Inflammatory macrophage treated with lipopolysaccharide for 4 hours (primary cell): ENCODE measurements at regions not wholly inside any gene's neighbourhood (a gene's known extent, or its start where the extent isn't known, plus 50 kb on each side); places are given as distances from the start of the nearest gene placed in this dataset.

Experiments
- DNase-seq: peaks from one replicate; pipeline ENCODE4 v3.0.0-alpha.2; 2020

GRCh38 chr14:71203306-71203705, 296.0 kb downstream of the PCNX1 start:
- DNase-seq, result no peak

- no peak for DNase-seq
Measured at GRCh38 chr14:71204231-71204630, 297.0 kb downstream of the PCNX1 start.

GRCh38 chr14:71204768-71205167, 297.5 kb downstream of the PCNX1 start:
- DNase-seq, result no peak

- no peak for DNase-seq
Measured at GRCh38 chr14:71206123-71206522, 298.9 kb downstream of the PCNX1 start.

- peak; percentile 29 for DNase-seq
Measured at GRCh38 chr14:71206766-71207371, 299.6 kb downstream of the PCNX1 start.

- DNase-seq, result no peak
Measured at GRCh38 chr14:71208702-71209357, 301.6 kb downstream of the PCNX1 start.

GRCh38 chr14:71209888-71210287, 302.6 kb downstream of the PCNX1 start:
- DNase-seq, result no peak

- DNase-seq, result no peak
Measured at GRCh38 chr14:71212093-71212492, 304.8 kb downstream of the PCNX1 start.

- DNase-seq, result no peak
Measured at GRCh38 chr14:71212683-71213107, 305.4 kb downstream of the PCNX1 start.

GRCh38 chr14:71214241-71214640, 307.0 kb downstream of the PCNX1 start:
- no peak for DNase-seq

- no peak for DNase-seq
Measured at GRCh38 chr14:71220462-71220861, 313.2 kb downstream of the PCNX1 start.

GRCh38 chr14:71221119-71221518, 313.9 kb downstream of the PCNX1 start:
- DNase-seq, result no peak

GRCh38 chr14:71225113-71225512, 317.9 kb downstream of the PCNX1 start:
- peak; percentile 52 for DNase-seq

- DNase-seq, result no peak
Measured at GRCh38 chr14:71228711-71229110, 321.5 kb downstream of the PCNX1 start.

- no peak for DNase-seq
Measured at GRCh38 chr14:71229875-71230274, 322.6 kb downstream of the PCNX1 start.

- DNase-seq, result no peak
Measured at GRCh38 chr14:71230897-71231296, 323.6 kb downstream of the PCNX1 start.

GRCh38 chr14:71231521-71232393, 324.5 kb downstream of the PCNX1 start:
- peak; percentile 46 for DNase-seq

GRCh38 chr14:71232506-71232905, 325.2 kb downstream of the PCNX1 start:
- DNase-seq, result no peak

- peak; percentile 56 for DNase-seq
Measured at GRCh38 chr14:71235875-71236274, 328.6 kb downstream of the PCNX1 start.

GRCh38 chr14:71236487-71236886, 329.2 kb downstream of the PCNX1 start:
- no peak for DNase-seq

- DNase-seq, result no peak
Measured at GRCh38 chr14:71237556-71237955, 330.3 kb downstream of the PCNX1 start.

- peak; percentile 28 for DNase-seq
Measured at GRCh38 chr14:71238835-71239234, 331.6 kb downstream of the PCNX1 start.

- DNase-seq, result no peak
Measured at GRCh38 chr14:71240171-71240570, 332.9 kb downstream of the PCNX1 start.
